ENCODE measurements at regions not wholly inside any gene's neighbourhood (a gene's known extent, or its start where the extent isn't known, plus 50 kb on each side); places are given as distances from the start of the nearest gene placed in this dataset.

- TF ChIP-seq ZNF274 (IDR thresholded peaks at IDR 0.05; ENCODE audit: borderline replicate concordance, low read depth, low read length): no peak
- TF ChIP-seq KDM5B (IDR thresholded peaks at IDR 0.05; ENCODE audit: insufficient replicate concordance, low read depth, low read length): no peak
- no peak for TF ChIP-seq NCOA4 (IDR thresholded peaks at IDR 0.05; ENCODE audit: partially characterized antibody)
- TF ChIP-seq, protein P1, sequence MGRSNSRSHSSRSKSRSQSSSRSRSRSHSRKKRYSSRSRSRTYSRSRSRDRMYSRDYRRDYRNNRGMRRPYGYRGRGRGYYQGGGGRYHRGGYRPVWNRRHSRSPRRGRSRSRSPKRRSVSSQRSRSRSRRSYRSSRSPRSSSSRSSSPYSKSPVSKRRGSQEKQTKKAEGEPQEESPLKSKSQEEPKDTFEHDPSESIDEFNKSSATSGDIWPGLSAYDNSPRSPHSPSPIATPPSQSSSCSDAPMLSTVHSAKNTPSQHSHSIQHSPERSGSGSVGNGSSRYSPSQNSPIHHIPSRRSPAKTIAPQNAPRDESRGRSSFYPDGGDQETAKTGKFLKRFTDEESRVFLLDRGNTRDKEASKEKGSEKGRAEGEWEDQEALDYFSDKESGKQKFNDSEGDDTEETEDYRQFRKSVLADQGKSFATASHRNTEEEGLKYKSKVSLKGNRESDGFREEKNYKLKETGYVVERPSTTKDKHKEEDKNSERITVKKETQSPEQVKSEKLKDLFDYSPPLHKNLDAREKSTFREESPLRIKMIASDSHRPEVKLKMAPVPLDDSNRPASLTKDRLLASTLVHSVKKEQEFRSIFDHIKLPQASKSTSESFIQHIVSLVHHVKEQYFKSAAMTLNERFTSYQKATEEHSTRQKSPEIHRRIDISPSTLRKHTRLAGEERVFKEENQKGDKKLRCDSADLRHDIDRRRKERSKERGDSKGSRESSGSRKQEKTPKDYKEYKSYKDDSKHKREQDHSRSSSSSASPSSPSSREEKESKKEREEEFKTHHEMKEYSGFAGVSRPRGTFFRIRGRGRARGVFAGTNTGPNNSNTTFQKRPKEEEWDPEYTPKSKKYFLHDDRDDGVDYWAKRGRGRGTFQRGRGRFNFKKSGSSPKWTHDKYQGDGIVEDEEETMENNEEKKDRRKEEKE (IDR thresholded peaks at IDR 0.05; ENCODE audit: borderline replicate concordance in 1 of 2, control insufficient read depth in 1 of 2, low read depth in 2 of 2, low read length in 1 of 2): no peak
- TF ChIP-seq, protein P2, sequence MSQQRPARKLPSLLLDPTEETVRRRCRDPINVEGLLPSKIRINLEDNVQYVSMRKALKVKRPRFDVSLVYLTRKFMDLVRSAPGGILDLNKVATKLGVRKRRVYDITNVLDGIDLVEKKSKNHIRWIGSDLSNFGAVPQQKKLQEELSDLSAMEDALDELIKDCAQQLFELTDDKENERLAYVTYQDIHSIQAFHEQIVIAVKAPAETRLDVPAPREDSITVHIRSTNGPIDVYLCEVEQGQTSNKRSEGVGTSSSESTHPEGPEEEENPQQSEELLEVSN (IDR thresholded peaks at IDR 0.05; ENCODE audit: borderline replicate concordance in 1 of 2, extremely low read depth in 1 of 2, insufficient read depth in 1 of 2, insufficient read length in 1 of 2, low read depth in 1 of 2, low read length in 1 of 2, poor library complexity in 1 of 2, severe bottlenecking in 1 of 2): no peak
- TF ChIP-seq, protein P3, sequence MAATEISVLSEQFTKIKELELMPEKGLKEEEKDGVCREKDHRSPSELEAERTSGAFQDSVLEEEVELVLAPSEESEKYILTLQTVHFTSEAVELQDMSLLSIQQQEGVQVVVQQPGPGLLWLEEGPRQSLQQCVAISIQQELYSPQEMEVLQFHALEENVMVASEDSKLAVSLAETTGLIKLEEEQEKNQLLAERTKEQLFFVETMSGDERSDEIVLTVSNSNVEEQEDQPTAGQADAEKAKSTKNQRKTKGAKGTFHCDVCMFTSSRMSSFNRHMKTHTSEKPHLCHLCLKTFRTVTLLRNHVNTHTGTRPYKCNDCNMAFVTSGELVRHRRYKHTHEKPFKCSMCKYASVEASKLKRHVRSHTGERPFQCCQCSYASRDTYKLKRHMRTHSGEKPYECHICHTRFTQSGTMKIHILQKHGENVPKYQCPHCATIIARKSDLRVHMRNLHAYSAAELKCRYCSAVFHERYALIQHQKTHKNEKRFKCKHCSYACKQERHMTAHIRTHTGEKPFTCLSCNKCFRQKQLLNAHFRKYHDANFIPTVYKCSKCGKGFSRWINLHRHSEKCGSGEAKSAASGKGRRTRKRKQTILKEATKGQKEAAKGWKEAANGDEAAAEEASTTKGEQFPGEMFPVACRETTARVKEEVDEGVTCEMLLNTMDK (IDR thresholded peaks at IDR 0.05; ENCODE audit: borderline replicate concordance, insufficient read depth, low read depth, low read length, poor library complexity, severe bottlenecking): no peak
Observed at GRCh38 chr1:195744256-195744655, 864.0 kb downstream of the KCNT2 start.

All from K562 (cell line).